Left ventricle myocardium superior (tissue), 1 donor: ENCODE measurements at regions not wholly inside any gene's neighbourhood (a gene's known extent, or its start where the extent isn't known, plus 50 kb on each side); places are given as distances from the start of the nearest gene placed in this dataset.

Source experiments
- ATAC-seq: fragments of 200-7000 bp; cut with Tn5 transposase; one replicate; pipeline ENCODE4 v1.9.1; 2020; ENCODE audit warnings: mild to moderate bottlenecking, moderate library complexity
- DNase-seq: peaks from one replicate; pipeline ENCODE4 v3.0.0-alpha.2; 2020
- intact Hi-C: fragments of 100-400 bp; cut with micrococcal nuclease; formaldehyde crosslinking; loops from one replicate; pipeline ENCODE4 v1.11.0; 2022
- donor health status: DM: no; HTN: yes; CAD: no; lungs with severe emphysema.

DNA sequence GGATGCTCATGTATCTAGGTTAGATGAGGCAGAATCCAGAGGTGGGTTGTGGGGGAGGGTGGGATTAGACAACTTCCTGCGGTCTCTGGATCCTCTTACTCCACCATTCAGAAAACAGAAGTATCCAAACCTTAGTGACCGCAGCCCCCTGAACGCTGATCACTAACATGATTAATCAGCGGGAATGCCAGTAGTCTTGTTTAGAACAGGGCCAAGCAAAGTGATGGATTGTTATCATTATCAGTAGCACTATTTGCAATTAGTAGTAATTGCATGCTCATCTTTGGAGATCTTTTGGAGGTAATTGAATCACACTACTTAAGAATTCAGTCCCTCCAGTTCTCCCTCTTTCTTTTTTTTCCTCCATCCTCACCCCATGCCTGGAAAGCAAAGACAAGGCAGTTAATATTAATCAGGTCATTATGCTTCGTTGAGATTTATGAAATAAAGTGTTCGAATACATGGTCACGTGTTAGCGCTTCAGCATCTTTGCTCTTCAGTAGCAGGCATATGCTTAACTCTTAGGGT, 182.8 kb upstream of the NTF3 start:
- intact Hi-C loops: no loop called here
- DNase-seq (no peak), ATAC-seq (no peak)

DNA sequence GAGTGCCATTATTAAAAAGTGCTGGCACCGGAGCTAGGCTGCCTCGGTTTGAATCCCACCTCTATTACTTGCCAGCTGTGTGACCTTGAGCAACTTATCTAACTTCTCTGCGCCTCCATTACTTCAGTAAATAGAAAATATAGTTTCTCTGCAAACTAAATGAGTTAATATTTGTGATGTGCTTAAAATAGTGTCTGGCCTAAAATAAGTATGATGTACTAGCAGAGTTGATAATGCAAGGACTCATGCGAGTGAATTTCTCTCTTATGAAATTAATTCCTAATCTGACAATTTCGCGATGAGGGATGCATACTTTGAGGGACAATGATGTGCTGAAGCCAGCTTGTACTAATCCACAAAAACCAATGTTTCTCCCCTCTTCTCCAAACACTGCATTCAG, 180.8 kb upstream of the NTF3 start:
- no peak for DNase-seq
- ATAC-seq: peak; percentile 17
- intact Hi-C loops: no loop called here

DNA sequence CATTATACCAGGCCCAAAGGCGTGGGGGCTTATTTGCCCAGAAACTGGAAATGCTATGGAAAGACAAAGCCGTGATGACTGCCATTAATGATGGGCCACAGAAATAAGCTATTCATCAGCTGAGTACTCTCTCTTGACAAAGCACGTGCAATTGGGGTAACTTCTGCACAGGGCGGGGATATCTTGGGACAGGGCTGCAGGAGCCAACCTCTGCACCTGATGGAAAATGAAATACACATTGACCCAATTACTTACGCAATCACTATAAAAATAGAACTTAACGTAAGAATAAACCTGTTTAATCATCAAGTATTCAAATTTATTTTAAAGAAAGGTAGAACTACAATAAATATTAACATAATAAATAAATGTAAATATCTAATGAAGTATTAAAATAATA, 180.1 kb upstream of the NTF3 start:
- no peak for DNase-seq
- intact Hi-C loops: no loop called here
- no peak for ATAC-seq

DNA sequence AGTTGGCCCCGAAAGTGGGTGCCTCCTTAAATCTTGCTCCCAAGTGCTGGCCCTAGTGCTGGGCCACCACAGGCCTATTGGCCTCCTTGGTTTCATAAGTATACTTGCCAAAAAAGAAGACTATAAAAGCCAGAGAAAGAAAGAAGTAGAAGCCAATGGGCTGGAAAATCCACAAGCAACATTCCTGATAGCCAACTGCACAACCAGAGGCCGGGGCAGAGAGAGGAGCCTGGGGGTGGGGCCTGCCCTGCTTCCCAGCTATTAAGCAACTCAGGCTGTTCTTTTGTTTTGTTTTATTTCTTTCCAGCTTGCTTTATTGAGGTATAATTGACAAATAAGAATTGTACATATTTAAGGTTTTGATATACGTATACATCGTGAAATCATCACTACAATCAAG, 177.2 kb upstream of the NTF3 start:
- DNase-seq (no peak), ATAC-seq (no peak)
- intact Hi-C loops: no loop called here

DNA sequence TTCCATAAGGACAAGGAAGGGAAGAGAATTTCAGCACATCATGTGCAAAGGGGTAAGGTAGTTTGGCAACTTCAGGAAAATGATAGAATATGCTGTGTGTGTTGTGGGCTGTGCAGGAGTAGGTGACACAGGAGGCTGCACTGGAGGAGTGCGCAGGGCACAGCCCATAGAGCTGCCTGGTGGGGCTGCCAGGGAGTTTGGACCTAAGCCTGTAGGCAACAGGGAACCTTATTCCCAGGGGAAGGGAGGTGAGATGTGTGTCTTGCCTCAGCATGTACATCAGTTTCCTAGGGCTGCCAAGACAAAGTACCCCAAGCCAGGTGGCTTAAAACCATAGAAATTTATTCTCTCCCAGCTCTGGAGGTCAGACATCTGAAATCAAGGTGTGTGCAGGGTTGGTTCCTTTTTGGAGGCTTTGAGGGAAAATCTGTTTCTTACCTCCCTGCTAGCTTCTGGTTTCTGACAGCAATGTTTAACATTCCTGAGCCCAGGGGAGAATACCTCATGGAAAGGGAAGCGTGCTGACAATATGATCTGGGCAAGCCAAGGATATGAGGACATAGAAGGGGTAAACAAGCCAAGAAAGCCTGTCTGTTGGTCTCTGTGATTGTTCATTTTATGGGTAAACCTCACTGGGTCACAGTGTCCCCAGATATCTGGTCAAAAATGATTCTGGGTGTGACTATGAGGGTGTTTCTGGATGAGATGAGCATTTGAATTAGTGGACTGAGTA, 174.0 kb upstream of the NTF3 start:
- no peak for ATAC-seq

DNA sequence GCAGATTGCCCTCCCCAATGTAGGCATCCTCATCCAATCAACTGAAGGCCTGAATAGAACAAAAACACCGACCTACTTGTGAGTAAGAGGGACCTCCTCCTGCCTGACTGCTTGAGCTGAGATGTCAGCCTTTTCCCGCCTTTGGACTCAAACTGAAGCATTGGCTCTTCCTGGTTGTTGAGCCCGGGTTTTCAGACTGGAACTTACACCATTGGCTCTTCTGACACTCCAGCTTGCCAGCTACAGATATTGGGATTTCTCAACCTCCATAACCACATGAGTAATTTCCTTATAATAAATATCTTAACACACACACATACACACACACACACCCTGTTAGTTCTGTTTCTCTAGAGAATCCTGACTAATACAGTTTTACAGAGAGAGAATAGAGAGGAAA, 173.4 kb upstream of the NTF3 start:
- no peak for DNase-seq
- intact Hi-C loops: no loop called here
- ATAC-seq: peak; percentile 19

More for the DNA sequence above, 174.0 kb upstream of the NTF3 start:
- DNase-seq: no peak
- intact Hi-C loops: no loop called here

DNA sequence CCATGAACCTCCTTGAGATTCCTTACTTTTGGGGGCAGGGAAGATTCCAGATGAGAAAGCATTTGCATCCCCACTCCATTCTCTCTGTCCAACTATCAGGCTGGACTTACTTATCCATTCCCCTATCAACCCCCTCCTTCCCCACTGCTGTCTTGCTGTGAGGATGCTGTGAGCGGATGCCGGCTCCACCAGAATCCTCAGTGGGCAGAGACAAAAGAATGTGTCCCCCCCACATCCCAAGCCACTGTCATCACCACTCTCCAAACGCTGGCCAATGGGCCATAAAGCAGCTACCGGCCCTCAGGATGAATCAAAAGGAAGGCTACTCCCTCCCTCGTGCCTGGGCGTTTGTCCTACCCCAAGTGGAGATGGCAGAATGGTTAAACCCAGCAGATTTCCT, 173.0 kb upstream of the NTF3 start:
- DNase-seq: no peak
- intact Hi-C loops: no loop called here
- ATAC-seq: no peak

DNA sequence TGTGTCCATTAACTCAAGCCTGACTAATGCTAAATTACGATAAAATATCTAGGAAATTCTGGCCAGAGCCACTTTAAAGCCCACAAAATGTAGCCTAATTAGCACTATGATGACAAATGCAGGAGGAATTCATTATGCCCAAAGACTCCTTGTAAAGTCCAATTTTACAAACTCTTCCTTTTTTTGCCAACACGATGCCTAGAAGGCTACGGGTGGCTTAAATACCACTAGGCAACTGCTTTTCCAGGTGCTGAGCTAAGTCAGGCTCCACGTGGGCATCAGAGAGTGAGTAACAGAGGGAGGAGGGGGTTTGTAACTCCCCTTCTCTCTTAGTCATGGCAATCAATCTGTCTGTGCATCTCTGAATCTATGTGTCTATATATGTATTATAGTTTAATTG, 172.4 kb upstream of the NTF3 start:
- ATAC-seq (no peak), DNase-seq (no peak)
- intact Hi-C loops: no loop called here

DNA sequence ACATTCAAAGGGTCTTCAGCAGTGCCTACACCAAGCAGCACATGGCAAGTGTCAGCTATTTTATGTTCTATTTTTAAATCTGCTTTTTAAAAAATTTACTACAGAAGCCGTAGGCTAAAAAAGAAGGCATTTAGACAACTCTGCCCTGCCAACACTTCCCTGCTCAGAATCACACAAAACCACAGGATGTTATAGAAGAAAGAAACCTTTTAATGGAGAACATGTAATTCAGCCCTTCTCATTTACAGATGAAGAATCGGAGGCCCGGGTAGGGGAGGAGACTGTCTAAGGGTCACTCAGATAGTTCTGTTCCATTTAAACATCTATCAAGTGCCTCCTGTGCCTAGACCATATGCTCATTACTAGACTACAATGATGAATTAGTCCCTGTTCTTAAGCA, 171.8 kb upstream of the NTF3 start:
- ATAC-seq (no peak), DNase-seq (no peak)
- intact Hi-C loops: no loop called here

DNA sequence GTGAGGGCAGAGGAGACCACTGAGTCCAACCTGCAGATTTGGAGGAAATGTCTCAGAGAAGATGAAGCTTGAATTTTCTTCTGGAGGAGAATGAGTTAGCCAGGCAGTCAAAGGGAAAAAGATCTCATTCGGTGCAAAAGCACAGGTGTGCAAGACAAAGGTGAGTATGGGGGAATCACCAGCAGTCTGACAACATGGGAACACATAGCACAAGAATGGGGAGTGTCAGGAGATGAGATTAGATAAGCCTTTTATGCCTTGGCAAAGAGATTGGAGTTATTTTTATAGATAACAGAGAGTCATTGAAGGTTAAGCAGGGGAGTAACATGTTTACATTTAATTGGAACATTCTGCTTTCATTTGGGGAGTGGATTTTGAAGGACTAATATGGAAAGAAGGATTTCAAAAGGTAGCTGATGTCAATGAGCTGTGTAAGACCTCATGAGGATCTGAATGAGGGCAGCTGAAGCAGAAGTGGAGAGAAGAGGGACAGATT, 171.3 kb upstream of the NTF3 start:
- ATAC-seq (no peak), DNase-seq (no peak)

DNA sequence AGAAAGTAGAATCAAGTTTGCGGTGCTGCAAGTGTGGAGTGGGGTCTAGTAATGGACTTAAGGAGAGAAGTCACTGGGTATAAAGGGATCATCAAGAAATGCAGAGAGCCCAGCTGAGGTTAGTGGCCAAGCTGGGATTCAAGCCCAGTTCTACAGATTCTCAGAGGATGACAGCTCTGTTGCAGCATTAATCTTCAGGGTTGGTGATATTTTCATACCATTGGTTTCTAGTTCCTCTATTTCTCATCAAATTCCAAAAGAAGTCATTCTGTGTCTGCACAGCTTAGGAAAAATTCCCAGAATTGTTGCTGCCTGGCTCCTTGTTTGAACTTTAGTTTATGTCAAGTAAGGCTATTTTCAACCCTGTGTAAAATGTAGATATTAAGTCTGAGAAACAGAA, 169.5 kb upstream of the NTF3 start:
- intact Hi-C loops: no loop called here
- ATAC-seq (no peak), DNase-seq (no peak)

More for the DNA sequence above, 171.3 kb upstream of the NTF3 start:
- intact Hi-C loops: no loop called here

DNA sequence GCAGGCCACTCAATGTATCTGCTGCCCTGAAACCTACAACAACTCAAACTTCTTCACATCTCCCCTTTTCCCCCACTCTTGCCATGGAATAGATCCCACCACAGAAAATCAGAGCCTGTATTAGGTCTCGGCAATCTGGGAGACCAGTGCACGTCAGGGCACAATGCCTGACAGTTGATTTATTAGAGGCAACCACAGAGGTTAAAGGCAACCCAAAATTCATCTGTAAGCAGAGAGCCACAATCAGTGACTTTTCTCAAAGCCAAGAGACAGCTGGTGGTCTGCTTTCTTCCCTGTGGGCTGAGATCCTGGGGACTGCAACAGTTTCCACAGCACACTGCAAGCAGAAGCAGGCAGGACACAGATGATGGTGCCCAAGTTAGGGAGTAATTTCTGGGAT, 169.0 kb upstream of the NTF3 start:
- intact Hi-C loops: no loop called here
- no peak for DNase-seq
- ATAC-seq: no peak

DNA sequence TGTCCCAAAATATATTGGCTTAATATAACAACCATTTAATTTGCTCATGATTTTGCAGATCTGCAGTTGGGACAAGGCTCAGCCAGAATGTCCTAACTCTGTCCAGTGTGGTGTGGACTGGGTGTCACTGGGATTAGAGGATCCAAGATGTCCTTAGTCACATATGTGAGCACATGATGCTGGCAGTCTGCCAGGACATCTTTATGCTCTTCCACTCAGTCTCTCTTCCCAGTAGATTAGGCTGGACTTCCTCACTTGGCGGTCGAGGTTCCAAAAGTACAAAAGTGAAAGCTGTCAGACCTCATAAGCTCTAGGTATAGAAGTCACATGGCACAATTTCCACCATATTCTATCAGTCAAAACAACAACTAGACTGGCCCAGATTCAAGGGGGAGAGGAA, 167.9 kb upstream of the NTF3 start:
- ATAC-seq (no peak), DNase-seq (no peak)
- intact Hi-C loops: no loop called here

DNA sequence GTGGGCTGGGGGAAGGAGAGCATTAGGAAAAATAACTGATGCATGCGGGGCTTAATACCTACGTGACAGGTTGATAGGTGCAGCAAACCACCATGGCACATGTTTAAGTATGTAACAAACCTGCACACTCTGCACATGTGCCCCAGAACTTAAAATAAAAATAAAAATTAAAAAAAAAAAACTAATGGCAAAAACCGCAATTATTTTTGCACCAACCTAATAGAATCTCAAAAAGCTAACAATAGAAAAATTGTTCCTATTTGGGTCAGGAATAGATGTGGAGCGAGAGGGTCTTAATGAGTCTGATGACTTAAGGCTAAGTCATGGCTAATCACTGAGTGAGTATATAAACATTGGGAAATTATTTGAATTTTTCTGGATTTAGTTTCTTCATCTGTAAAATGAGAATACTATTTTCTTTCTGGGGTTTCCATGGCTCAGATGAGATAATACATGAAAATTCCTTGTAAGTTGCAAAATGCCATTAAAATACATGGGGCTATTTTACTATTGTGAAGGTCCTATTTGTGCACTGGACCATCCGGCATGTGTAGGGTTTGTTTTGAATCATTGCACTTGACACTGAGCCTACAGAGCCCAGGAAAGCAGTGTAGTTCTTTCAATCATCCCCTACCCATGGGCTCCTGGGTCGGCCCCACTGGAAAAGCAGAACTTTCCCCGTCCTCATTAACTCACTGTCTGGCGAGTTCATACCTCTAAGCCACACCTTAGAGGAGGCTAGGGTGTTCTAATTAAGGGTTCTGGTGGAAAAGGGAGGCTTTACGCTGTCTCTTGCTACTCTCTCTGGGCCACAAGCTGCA, 164.1 kb upstream of the NTF3 start:
- intact Hi-C loops: no loop called here
- no peak for DNase-seq
- ATAC-seq: no peak

DNA sequence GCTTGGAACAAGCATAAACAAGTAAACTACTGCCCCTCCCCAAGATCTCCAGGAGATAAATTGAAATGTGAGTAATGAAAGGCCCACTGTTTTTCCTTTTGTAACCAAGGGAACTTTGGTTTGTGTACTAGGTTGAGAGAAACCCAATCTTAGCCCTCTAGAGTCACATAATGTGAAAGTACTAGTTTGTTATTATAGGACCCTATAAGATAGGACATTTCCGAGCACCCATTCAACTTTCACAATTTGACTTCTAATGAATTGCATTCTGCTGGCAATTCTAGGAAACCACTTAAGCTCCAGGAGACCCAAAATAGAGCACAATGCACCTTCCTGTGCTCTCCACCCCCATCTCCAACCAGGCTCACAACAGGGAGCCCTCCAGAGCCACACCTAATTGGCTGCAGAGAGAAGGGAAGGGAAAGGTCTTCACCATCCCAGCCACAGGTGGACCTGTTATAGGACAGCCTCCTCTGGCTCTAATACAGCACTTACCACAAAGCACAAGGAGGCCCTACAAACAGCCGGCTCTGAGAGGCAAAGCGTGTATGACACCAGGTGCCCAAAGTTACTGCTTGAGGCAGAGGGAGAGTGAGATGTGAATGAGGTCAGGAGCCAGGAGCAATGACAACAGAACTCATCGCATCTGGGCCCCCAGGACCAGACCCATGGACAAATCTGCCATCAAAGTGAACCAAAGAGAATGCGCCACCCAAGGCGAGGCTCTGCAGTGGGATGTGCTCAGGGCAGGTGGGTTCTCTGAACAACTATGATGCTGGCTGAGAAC, 163.3 kb upstream of the NTF3 start:
- intact Hi-C loops: no loop called here
- DNase-seq (no peak), ATAC-seq (no peak)

DNA sequence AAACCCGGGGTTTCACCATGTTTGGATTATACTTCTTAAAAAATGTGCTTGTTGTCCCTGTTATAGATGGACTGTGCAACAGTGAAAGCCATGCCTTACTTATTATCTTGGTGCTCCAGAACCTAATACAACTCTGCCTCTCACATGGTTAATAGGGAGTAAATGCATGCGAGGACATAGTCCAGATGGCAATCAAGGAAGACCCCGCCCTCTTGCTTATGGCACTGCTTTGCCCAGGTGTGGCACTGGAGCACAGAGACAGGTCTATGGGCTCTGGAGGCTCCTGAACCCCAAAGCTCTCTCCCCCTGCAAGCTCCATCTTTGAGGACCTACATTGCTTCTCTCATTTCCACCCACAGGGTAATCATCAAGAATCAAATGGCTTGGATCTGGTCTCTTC, 162.1 kb upstream of the NTF3 start:
- no peak for ATAC-seq
- no peak for DNase-seq
- intact Hi-C loops: no loop called here

DNA sequence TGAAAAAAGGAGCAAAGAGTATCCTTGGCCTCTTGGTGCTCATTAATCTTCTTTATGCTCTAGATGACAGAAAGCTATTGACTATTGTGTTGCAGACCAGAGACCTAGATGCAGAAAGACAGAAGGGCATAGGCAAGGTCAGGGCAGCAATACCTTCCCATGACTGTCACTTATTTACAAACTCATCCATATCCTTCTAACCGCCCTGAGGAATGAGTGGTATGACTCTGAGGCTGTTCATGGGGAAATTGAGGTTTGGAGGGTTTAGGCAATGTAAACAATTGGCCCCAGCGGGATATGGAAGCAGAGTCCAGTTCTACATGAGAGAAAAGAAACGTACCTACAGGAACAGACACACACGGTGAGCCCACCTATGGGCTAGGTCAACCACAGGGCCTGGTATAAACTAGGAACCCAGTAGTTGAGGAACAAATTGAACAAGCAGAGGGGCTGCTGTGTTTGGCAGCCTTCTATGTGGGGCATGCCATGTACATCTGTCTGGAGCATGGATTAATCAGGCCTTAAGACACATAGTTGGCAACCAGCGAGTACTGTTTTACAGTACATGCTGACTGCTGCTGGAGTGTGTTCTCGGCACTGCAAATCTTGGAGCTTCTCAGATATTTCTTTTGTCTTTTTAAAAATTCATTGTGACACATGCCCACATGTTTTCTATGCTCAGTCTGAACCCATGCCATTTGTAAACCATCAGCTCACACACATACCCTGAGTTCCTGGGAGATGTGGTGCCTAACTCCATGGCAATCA, 159.7 kb upstream of the NTF3 start:
- DNase-seq (no peak), ATAC-seq (no peak)
- intact Hi-C loops: no loop called here

DNA sequence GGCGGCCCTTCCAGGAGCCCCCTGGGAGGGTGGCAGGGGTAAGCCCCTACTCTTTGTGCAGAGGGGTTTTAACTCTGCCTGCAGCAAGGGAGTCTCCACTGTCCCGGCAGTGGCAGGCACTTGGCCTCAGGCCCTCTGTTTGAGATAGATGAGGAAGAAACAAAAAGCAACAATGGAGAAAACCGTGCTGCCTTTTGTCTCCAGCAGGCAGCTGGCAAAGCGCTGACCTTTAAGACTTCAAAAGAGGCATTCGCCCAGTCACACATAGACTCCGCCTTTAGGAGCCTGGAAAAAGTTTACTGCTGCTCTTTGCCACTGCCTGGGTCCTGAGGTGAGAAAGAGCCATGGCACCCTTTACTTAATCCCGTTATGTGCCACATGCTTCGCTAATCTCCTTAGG, 158.2 kb upstream of the NTF3 start:
- no peak for ATAC-seq
- no peak for DNase-seq
- intact Hi-C loops: no loop called here

DNA sequence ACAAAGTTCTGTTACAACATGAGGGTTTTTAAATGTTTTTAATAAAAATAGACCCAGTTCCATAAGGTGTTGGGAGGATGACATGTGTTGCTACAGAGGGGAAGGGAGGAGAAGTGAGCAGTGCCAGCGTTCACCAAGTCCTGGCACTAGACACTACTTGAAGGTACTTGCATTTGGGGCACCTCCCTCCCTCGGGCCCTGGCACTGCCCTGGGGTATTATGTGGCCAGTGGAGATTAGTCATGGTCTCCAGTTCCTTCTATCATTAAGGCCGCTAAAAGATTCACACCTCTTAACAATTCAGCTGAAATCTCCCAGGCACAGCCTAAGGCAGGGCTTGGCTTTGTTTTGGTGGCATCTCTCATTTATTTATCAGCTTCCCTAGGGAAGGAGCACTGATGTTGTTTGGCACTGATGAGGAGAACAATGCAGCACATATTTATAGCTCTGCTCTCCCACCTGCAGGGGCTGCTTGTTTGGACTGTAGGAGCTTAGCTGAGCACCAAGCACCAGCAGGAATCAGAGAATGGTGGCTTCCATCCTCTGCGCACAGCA, 155.5 kb upstream of the NTF3 start:
- DNase-seq (no peak), ATAC-seq (no peak)
- intact Hi-C loops: no loop called here
